Skeletal muscle cell (primary cell): ENCODE measurements at regions not wholly inside any gene's neighbourhood (a gene's known extent, or its start where the extent isn't known, plus 50 kb on each side); places are given as distances from the start of the nearest gene placed in this dataset.

ENCODE experiments used
- DNase-seq: peaks from one replicate; pipeline ENCODE4 v3.0.0-alpha.2; 2010; ENCODE audit warnings: low read depth
- H3K4me3 ChIP-seq: 2 replicates; pipeline ENCODE4 v1.5.1; 2011; ENCODE audit warnings: low read depth, mild to moderate bottlenecking, control low read depth, low read length, moderate library complexity

DNA sequence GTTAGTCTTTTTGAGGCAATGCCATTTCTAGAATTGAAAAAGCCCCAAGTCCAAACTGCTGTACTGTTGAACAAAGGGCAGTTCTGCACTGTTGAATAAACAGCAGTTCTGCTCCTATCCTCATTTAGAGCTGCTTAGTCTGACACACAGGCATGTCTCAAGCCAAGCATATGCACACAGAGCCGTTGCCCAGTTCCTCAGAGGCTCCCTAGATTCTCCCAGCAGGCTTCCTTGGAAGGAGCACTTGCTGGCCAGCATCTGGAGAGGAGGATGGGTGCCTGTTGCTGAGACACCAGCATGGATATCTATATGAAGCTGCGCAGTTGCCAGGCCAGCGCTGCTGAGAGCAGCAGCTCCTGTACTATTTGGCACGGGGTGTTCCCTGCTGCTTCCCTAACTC is 138.3 kb upstream of the USP38 start:
- H3K4me3 ChIP-seq: no peak overlapping the region
- no peak for DNase-seq

DNA sequence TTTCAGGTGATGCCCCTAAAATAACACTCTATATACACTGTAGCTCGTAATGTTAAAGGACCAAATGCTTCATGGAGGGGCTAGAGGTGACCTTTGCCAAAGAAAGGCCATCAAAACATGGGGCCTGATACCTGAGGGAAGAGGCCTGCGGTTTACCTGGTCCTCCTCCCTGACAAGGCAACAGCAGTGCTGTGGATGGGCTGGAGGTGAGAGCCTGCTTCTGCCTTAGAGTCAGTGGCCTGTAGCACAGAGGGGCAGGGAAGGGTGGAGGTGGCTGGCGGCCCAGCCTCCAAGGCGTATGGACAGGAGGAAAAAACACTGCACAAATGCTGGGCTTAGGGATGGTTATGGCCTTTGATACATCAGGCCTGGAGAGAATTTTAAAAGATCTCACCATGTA is 137.8 kb upstream of the USP38 start:
- no peak overlapping the region for H3K4me3 ChIP-seq
- DNase-seq: no peak

DNA sequence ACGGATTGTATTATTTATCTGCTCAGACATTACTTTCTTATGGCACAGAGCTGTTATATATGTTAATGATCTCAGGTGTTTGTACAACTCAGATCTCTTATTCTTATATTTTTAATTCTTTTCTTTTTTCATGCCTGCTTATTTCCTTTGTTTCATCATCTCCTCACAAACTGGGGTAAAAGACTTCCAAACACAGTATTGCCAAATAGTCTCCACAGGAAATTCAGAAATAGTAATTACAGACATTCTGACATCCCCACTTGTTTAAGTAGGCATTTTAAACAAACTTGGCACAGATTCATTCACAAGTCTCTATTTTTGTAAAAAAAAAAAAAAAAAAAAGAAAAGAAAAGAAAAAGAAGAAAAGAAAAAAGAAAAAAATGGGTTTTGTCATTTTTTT is 129.7 kb upstream of the USP38 start:
- no peak overlapping the region for H3K4me3 ChIP-seq
- no peak for DNase-seq

DNA sequence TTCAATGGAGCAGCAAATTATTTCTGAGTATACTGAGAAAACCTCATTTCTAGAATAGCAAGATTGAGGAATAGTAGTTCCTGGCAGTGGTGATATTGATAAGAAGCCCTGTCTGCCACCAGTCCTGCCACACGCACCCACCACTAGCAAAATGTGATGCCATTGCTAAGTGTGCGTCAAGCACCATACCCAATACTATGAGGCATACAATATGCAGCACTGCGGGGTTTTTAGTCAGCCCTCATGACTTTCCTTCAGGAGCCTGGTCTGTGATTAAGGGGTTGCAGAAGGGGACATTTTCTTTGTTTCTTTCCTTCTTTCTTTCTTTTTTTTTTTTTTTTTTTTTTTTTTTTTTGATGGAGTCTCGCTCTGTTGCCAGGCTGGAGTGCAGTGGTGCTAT is 128.7 kb upstream of the USP38 start:
- DNase-seq: no peak
- H3K4me3 ChIP-seq: no peak overlapping the region

DNA sequence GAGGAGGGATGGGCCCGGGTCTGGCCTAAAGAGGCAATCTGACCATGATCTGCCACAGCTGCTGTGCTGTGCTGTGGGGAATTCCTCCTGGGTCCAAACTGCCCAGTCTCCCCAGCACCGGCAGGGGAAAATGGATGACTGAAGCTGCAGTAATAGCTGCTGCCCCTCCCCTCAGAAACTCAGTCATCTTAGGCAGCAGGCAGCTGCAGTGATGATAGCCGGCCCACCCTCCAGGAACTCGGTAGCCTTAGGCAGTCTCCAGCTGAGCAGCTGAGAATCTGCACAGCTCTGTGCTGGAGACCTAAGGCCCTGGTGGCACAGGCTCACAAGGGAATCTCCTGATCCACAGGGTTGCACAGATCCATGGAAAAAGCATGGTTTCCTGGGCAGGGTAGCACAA is 113.4 kb upstream of the USP38 start:
- no peak for DNase-seq
- no peak overlapping the region for H3K4me3 ChIP-seq

DNA sequence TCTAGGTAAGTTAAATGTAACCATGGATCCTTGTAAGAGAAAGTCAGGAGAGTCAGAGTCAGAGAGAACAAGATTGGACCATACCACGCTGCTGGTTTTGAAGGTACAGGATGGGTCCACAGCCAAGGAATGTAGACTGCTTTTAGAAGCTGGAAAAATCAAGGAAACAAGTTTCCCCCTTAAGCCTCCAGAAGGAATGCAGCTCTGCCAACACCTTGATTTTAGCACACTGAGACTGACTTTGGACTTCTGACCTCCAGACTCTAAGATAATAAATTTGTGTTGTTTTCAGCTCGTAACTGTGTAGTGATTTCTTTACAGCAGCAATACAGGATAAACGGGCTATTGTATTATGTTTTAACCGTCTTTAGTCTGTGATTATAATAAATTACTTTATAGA is 108.0 kb upstream of the USP38 start:
- DNase-seq: no peak
- no peak overlapping the region for H3K4me3 ChIP-seq

DNA sequence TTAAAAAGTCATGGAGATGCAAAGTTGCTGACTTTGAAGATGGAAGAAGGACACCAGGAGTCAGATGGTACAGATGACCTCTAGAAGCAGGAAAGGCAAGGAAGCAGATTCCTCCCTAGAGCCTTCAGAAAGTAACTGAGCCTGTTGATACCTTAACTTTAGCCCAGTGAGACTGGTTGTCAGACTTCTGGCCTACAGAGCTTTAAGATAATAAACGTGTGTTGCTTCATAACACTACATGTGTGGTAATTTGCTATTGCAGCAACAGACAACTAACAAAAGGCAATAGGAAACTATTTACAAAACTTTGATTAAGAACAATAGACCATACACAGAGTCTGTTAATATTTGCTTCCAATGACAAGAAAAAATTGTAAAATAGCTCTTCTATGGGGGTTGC is 102.0 kb upstream of the USP38 start:
- no peak overlapping the region for H3K4me3 ChIP-seq
- no peak for DNase-seq

DNA sequence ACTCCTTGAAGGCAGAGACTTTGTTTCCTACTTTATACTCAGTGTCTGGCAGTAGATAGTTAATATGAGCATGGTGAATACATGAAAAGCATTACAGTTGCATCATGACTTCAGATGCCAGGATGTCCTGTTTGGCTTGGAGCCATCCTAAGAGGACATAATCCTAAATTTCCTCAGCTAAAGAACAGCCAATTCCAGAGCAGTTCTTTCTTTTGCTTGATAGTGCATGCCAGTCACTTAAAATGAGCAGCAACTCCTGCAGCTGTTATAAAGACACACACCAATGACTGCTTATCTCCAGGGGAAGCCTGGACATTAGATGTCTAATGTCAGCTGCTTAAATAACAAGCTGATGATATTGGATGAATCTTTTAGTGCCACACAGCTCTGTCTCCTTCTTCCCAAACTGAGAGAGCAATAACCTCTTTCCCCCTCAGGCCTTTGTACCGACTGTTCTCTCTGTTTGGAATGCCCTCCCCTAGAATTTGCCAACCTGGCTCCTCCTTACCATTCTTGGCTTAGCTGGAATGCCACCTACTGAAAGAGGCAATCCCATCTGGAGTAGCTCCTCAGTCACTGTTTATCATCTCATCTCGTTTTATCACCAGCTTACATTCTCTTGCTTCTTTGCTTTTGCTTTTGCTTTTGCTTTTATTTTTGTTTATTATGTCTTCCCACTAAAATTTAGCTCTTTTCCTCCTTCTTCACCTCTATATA is 100.8 kb upstream of the USP38 start:
- H3K4me3 ChIP-seq: no peak overlapping the region
- peak; percentile 13 for DNase-seq

DNA sequence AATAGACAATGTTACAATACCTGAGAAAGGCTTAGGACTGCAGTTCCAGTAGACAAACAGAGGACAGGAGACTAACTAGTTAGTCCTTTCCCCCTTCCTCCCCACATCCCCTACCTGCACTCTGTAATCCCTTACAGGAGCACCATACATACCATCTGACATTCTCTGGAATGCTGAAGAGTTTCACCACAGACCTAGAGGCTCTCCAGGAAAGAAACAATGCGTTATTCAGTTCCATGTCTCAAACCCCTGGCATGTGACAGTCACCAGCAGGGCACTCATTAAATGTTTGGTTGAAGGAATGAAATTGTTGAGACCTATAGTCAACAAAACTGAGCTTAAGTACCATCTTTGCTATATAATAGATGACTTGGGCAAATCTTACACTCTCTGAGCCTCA is 100.2 kb upstream of the USP38 start:
- no peak for DNase-seq
- H3K4me3 ChIP-seq: no peak overlapping the region

DNA sequence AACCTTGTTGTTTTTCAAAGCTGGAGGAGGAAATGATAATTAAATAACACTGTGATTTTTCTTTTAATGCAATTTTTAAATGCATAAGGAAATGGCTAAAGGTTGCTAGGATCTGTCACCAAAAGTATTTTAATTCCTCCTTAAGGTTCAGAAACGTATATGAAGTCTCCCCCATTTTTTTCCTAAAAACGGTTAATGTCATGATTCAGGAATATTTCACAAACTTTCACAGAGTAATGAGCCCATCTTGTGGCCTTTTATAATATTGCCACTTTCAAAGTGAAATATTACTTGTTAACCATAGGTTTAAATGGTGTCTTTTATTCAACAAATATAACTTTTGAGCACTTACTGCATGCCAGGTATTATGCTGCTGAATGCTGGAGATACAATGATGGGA is 99.5 kb upstream of the USP38 start:
- DNase-seq: no peak
- no peak overlapping the region for H3K4me3 ChIP-seq

DNA sequence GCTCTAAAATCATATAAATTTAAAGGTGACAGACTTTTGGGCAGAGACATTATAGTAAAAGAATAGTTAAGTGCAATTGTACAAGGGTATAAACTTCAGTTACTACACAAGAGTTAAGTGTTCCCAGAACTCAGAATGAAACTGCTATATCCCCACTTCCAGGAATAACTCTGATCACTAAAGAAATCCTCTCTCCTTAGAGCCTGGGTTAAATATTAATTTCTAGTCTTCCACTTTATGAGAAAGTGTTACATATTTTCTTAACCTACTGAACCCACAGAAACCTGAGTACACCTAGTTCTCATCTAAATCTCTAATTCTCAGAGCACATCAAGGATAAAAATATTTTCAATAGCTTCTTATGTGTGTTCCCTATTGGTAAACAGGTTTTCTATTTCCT is 99.1 kb upstream of the USP38 start:
- H3K4me3 ChIP-seq: no peak overlapping the region
- no peak for DNase-seq

DNA sequence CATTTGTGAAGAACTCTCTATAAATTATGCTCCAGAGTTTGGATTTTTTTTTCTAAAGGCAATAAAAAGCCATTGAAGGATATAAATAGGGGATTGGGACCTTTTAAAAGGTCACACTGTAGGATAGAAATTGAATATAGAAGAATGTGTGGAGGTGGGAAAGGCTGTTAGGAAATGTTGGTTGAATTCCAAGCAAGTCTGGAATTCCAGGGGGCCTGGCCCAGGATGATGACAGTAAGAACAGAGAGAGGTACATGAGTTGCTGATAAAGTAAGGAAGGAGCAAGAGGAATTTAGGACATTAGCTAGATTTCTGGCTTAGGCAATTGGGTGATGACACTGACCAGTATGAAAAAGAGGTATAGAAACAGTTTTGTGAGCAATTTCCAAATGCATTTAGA is 95.4 kb upstream of the USP38 start:
- H3K4me3 ChIP-seq: no peak overlapping the region
- DNase-seq: no peak

DNA sequence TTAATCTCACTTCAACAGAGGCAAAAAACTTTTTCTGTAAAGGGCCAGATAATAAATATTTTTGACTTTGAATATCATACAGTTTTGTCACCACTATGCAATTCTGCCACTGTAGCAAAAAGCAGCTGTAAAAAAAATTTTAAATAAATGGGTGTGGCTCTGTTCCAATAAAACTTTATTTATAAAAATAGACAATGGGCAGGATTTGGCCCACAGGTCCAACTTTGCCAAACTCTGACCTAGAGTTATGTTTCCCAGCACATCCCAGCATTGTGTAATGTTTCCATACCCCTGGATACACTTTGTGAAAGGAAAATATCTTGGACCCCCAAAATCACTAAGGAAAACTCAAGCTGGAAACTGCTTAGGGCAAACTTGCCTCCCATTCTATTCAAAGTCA is 94.9 kb upstream of the USP38 start:
- no peak for DNase-seq
- no peak overlapping the region for H3K4me3 ChIP-seq

DNA sequence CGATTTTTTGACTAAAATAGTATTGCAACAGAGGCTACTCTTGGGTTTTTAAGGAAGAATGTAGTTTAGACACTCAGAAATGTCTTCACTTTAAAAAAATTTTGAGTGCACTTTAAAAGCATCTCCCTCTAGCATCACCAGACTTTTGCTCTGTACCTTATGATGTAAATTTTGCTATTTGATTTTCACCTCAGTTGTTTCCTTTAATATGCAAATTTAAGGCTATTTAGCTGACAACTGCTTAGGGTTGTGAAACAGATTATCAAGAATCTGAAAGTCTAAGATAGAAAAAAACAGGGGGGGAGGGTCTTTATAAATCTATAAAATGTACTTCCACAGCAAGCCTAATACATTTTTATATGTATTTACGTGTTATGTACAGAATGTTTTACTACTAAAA is 92.9 kb upstream of the USP38 start:
- DNase-seq: no peak
- no peak overlapping the region for H3K4me3 ChIP-seq

DNA sequence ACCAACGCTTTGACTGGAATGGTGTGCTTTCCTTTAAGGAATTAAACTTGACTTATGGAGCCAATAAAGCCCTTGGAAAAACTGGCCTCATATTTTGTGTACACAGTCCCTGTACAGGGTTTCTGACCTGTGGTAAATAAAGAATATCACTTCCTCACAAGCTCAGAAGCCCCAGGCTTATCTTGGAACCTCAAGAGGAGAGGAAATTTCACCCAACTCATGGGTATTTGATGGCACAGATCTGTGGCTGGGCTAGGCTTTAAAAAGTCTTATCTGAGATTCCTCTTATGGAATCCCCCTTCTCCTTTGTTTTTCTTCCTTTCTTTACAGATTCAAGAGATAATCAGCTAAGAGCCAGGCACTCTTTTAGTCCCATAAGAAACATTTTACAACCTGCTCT is 89.3 kb upstream of the USP38 start:
- no peak for DNase-seq
- no peak overlapping the region for H3K4me3 ChIP-seq

DNA sequence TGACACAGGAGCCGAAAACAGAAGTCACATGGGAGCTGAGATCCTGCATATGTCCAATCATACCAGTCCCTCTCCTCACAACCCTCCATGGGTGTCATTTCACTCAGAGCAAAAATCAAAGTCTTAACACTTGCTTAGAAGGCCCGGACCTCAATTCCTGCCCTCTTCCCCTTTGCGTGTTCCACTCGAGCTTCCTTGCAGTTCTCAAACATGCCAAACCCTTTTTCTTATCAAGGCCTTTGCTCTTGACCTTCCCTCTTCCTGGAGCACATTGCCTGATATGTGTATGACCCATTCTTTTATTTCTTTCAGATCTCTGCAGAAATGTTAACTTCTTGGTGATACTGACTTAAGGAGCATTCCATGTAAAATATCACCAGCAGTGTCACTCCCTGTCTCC is 87.0 kb upstream of the USP38 start:
- no peak overlapping the region for H3K4me3 ChIP-seq
- DNase-seq: no peak

DNA sequence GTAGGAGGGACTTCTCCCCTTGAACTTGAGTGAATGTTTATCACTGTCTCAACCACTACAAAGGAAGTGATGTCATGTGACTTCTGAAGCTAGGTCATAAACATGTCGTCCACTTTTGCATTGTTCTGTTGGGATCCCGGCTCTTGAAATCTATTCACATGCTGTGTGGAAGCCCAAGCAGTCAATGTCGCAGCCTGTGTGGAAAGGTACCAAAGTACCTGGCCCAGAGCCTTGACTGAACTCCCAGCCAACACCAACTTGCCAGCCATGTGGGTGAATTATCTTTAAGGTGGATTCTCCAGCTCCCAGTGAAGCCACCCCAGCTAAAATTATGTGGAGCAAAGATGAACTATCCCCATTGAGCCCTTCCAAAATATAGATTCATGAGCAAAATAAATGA is 85.0 kb upstream of the USP38 start:
- DNase-seq: no peak
- no peak overlapping the region for H3K4me3 ChIP-seq

DNA sequence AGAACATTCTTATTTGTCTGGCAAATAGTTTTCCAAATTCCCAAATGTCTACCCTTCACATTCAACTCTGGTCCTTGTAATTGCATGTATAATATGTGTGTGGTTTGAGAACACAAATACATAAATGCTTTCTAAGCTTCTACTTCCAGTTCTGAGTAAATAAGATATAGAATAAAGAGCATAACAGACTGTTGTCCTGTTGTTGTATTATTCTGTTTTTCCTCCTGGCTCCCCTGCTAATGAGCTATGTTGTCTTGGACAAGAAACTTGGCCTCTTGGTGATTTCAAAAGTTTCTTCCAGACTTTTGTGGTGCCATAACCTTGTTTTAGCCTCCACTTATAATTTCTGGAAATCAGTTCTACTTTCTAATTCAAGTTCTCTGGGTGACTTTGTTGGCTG is 75.3 kb upstream of the USP38 start:
- no peak overlapping the region for H3K4me3 ChIP-seq
- DNase-seq: no peak

DNA sequence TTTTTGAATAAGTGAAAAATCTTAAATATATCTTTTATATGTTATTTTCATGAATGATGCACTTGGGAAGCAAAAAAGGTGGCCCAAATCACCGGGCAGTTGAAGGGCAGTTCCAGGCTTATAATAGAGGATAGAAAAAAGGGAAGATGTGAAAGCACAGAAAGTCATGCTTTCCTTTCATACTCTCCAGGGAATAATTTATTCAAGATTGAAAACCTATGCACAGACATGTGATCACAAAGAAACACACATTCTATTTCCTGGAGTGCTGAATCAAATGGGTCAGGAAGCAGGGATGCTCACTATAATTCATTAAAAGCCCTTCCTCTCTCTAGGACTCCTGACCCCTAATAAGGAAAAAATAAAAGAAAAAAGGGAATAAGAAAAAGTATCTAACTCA is 66.1 kb upstream of the USP38 start:
- no peak for DNase-seq
- H3K4me3 ChIP-seq: no peak overlapping the region

DNA sequence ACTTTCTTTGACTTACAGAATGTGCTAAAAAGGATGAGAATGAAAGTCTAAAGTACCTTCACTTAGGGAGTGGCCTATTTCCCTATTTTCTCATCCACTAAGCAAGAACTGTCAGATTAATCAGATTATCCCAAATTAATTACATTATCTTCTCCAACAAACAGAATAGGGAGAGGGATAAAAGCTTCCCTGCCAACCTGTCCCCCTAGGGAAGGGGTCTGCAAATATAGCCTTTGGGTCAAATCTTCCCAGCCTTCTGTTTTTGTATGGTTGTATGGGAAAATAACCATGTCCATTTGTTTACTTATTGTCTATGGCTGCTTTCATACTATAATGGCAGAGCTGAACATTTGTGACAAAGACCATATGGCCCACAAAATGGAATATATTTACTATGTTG is 57.1 kb upstream of the USP38 start:
- no peak for DNase-seq
- H3K4me3 ChIP-seq: no peak overlapping the region

DNA sequence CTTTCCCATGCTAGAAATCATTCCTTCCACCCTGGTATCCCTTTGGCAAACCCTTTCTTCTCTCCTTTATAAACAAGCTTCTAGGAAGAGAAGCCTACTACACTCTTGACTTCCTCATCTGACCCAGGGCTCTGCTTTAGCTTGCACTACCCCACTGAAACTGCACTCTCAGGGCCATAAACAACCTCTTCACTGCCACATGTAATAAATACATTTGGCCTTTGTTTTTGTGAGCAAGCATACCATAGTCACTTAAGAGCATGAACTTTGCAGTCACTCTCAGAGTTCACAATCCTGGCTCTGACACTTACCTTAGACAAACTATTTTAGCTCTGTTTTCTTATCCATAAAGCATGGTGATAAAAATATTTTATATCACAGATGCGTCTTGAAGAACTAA is 50.7 kb upstream of the USP38 start:
- DNase-seq: no peak
- H3K4me3 ChIP-seq: no peak overlapping the region
